ENCODE measurements at regions not wholly inside any gene's neighbourhood (a gene's known extent, or its start where the extent isn't known, plus 50 kb on each side); places are given as distances from the start of the nearest gene placed in this dataset.

GRCh38 chr7:42337225-42337905 lies 100.4 kb upstream of the GLI3 start:
- TF ChIP-seq EP300 (IDR thresholded peaks at IDR 0.05) = no peak
- TF ChIP-seq POLR2A (IDR thresholded peaks at IDR 0.05) = no peak
- no peak for TF ChIP-seq POLR2AphosphoS5 (IDR thresholded peaks at IDR 0.05)
- 90 to 93% methylated on average over 7 to 12 of the region's 13 CpGs for WGBS, 2 donors (ENCODE audit: low coverage in 1 of 2)
- Histone ChIP-seq H3K36me3 (no peaks in the 10 kb centered on the region), H3K4me3 (no peak overlapping the region), H3K9me3 (peaks cover 0 to 11% (median 0%) of the 10 kb centered on the region in 3 donors), H3K27me3 (no peaks in the 10 kb centered on the region), H3K4me1 (peaks cover 0 to 6% (median 0%) of the 10 kb centered on the region in 3 donors), H3K27ac (no peak overlapping the region)
- no peak for ATAC-seq

DNA sequence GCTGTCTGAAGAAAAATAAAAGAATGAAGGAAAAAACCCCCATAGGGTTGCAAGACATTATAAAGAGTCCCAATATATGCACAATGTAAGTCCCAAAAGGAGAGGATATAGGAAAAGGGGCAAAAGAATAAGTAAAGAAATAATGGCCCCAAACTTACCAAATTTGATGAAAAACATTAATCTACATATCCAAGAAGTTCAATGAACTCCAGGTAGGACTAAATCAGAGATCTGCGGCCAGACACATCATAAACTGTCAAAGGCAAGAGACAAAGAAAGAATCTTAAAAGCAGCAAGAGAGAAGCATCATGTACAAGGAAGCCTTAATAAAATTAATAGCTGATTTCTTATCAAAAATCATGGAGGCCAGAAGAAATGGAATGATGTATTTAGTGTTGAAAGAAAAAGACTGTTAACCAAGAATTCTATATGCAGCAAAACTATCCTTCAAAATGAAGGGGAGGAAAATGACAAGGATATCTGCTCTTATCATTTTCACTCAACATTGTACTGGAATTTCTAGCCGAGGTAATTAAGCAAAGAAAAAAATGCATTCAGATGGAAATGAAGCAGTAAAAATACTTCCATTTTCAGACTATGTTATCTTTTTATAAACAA lies 95.7 kb upstream of the GLI3 start:
- WGBS, 2 donors (ENCODE audit: low coverage in 1 of 2) = 95 to 98% methylated on average over 2 of the region's 2 CpGs
- H3K4me3 ChIP-seq = no peak overlapping the region
- H3K27ac ChIP-seq = no peak overlapping the region
- no peaks in the 10 kb centered on the region for H3K27me3 ChIP-seq
- TF ChIP-seq EP300 (IDR thresholded peaks at IDR 0.05) (no peak), POLR2A (IDR thresholded peaks at IDR 0.05) (no peak), POLR2AphosphoS5 (IDR thresholded peaks at IDR 0.05) (no peak)
- TF ChIP-seq, protein P1, sequence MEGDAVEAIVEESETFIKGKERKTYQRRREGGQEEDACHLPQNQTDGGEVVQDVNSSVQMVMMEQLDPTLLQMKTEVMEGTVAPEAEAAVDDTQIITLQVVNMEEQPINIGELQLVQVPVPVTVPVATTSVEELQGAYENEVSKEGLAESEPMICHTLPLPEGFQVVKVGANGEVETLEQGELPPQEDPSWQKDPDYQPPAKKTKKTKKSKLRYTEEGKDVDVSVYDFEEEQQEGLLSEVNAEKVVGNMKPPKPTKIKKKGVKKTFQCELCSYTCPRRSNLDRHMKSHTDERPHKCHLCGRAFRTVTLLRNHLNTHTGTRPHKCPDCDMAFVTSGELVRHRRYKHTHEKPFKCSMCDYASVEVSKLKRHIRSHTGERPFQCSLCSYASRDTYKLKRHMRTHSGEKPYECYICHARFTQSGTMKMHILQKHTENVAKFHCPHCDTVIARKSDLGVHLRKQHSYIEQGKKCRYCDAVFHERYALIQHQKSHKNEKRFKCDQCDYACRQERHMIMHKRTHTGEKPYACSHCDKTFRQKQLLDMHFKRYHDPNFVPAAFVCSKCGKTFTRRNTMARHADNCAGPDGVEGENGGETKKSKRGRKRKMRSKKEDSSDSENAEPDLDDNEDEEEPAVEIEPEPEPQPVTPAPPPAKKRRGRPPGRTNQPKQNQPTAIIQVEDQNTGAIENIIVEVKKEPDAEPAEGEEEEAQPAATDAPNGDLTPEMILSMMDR (IDR thresholded peaks at IDR 0.05) = no peak
- H3K36me3 ChIP-seq = no peaks in the 10 kb centered on the region
- no peak for ATAC-seq
- H3K4me1 ChIP-seq = no peaks in the 10 kb centered on the region
- peaks cover 0 to 18% (median 0%) of the 10 kb centered on the region in 3 donors for H3K9me3 ChIP-seq

DNA sequence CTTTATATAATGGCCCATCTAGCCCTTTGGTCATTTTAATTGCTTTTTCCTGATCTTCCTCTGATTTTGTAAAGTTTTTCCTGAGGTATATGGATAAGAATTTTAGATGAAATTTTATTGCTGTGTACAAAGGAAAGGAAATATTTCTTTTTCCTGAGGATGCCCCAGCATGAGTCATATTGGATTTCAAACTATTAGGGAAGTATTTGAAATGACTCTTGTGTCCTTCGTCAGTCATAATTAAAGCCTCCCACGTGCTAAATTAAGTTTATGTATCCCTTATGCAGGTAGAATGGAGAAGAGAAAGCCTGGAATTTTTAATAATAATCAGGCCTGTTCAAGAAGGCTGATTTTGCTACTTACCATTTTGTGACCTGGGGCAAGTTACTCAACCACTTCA lies 82.6 kb upstream of the GLI3 start:
- Histone ChIP-seq H3K4me3 (no peak overlapping the region), H3K36me3 (no peaks in the 10 kb centered on the region), H3K4me1 (no peaks in the 10 kb centered on the region), H3K9me3 (no peaks in the 10 kb centered on the region), H3K27ac (no peak overlapping the region), H3K27me3 (no peaks in the 10 kb centered on the region)
- 67% methylated on average over 2 of the region's 2 CpGs for WGBS, 2 donors (ENCODE audit: low coverage in 1 of 2)
- TF ChIP-seq, protein P1 (IDR thresholded peaks at IDR 0.05) = no peak
- TF ChIP-seq EP300 (IDR thresholded peaks at IDR 0.05) (no peak), POLR2A (IDR thresholded peaks at IDR 0.05) (no peak), POLR2AphosphoS5 (IDR thresholded peaks at IDR 0.05) (no peak)
- ATAC-seq = no peak

DNA sequence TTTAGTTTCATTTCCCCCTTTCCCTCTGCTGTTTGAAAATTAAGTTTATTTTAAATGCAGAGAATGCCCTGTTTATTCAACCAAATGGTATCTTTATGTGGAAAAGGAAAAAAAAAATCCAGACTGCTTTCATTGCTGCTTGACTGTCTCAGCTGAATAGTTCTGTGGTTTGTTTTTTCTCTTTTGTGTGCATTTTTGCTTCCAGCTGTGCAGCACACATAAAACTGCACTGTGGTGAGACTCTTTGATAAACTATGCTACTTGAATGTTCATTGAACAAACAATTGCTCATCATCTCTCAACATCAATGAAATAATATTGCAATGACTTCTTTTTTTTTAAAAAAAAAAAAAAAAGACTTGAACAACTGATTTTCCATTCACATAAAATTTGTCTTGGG lies 78.6 kb upstream of the GLI3 start:
- Histone ChIP-seq H3K27me3 (no peaks in the 10 kb centered on the region), H3K4me1 (no peaks in the 10 kb centered on the region), H3K27ac (no peak overlapping the region), H3K4me3 (no peak overlapping the region), H3K9me3 (peaks cover 0 to 15% (median 0%) of the 10 kb centered on the region in 3 donors), H3K36me3 (no peaks in the 10 kb centered on the region)
- ATAC-seq = no peak
- TF ChIP-seq POLR2A (IDR thresholded peaks at IDR 0.05) (no peak), POLR2AphosphoS5 (IDR thresholded peaks at IDR 0.05) (no peak), EP300 (IDR thresholded peaks at IDR 0.05) (no peak)
- TF ChIP-seq, protein P1 (IDR thresholded peaks at IDR 0.05) = no peak

DNA sequence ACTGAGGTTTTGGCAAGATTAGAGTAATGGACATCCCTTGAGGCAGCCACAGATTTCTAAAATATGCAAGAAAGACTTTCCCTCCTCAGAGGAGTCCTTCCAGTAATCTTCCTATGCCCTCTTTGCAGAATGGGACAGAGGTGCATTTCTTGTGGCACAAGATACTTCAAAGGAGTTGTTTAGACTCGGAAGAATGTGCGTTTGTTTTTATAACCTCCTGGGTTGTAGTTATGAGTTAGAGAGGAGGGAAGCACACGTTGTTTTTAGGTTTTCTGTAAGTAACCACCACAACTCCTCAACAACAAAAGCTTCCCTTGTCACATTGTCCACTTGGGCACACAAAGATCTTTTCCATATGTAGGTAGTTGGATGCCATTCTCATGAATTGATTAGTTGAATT lies 78.1 kb upstream of the GLI3 start:
- TF ChIP-seq, protein P1 (IDR thresholded peaks at IDR 0.05) = no peak
- TF ChIP-seq POLR2A (IDR thresholded peaks at IDR 0.05) (no peak), POLR2AphosphoS5 (IDR thresholded peaks at IDR 0.05) (no peak), EP300 (IDR thresholded peaks at IDR 0.05) (no peak)
- peaks cover 0 to 16% (median 0%) of the 10 kb centered on the region in 3 donors for H3K9me3 ChIP-seq
- H3K4me1 ChIP-seq = no peaks in the 10 kb centered on the region
- H3K27ac ChIP-seq = no peak overlapping the region
- H3K4me3 ChIP-seq = no peak overlapping the region
- 76 to 79% methylated on average over 3 of the region's 3 CpGs for WGBS, 2 donors (ENCODE audit: low coverage in 1 of 2)
- no peaks in the 10 kb centered on the region for H3K27me3 ChIP-seq
- ATAC-seq = no peak
- no peaks in the 10 kb centered on the region for H3K36me3 ChIP-seq

Measured in gastroesophageal sphincter (tissue), 4 donors.